Gastroesophageal sphincter (tissue), 2 donors: ENCODE measurements at regions not wholly inside any gene's neighbourhood (a gene's known extent, or its start where the extent isn't known, plus 50 kb on each side); places are given as distances from the start of the nearest gene placed in this dataset.

Source experiments
- EP300 ChIP-seq: sonication (generic); formaldehyde crosslinking; IDR thresholded peaks from one replicate; pipeline ENCODE4 v1.6.1; 2017; ENCODE audit warnings: antibody characterized with exemption, mild to moderate bottlenecking
- POLR2A ChIP-seq, 2 donors: fragments of 450-650 bp; IDR thresholded peaks; one replicate each; pipeline ENCODE4 v1.6.1; 2017; ENCODE audit warnings: antibody characterized with exemption in 2 of 2, mild to moderate bottlenecking in 2 of 2, moderate library complexity in 1 of 2
- POLR2AphosphoS5 ChIP-seq: sonication (generic); formaldehyde crosslinking; IDR thresholded peaks from one replicate; pipeline ENCODE4 v1.6.1; 2017; ENCODE audit warnings: antibody characterized with exemption

- TF ChIP-seq POLR2A (IDR thresholded peaks at IDR 0.05) (no peak), EP300 (no peak), POLR2AphosphoS5 (no peak)
These were observed 192.7 kb upstream of the MKI67 start for GRCh38 chr10:128318913-128319312.
